ENCODE measurements at regions not wholly inside any gene's neighbourhood (a gene's known extent, or its start where the extent isn't known, plus 50 kb on each side); places are given as distances from the start of the nearest gene placed in this dataset.
"Not testable (repeated sequence)": the region's sequence is repeated elsewhere in the genome, so short reads cannot be mapped to it uniquely, and the experiment has no call there.

GRCh38 chr18:8980918-8981317 lies 121.6 kb upstream of the NDUFV2 start:
- intact Hi-C loops (cut with DNase I), result no loop called here
- ATAC-seq (no peak), DNase-seq (ENCODE audit: missing footprints) (no peak)

GRCh38 chr18:8982416-8983183 lies 119.9 kb upstream of the NDUFV2 start:
- ATAC-seq (no peak), DNase-seq (ENCODE audit: missing footprints) (no peak)
- intact Hi-C loops (cut with DNase I), result no loop called here

GRCh38 chr18:8983195-8983594 lies 119.3 kb upstream of the NDUFV2 start:
- intact Hi-C loops (cut with DNase I), result no loop called here
- DNase-seq (ENCODE audit: missing footprints) (no peak), ATAC-seq (no peak)

GRCh38 chr18:8984131-8984721 lies 118.3 kb upstream of the NDUFV2 start:
- intact Hi-C loops (cut with DNase I), result no loop called here
- DNase-seq (ENCODE audit: missing footprints) (no peak), ATAC-seq (no peak)

GRCh38 chr18:8987241-8987640 lies 115.3 kb upstream of the NDUFV2 start:
- no peak for DNase-seq (ENCODE audit: missing footprints)
- no peak for ATAC-seq
- intact Hi-C loops (cut with DNase I), result no loop called here

GRCh38 chr18:8988260-8988871 lies 114.1 kb upstream of the NDUFV2 start:
- peak; percentile 53 for ATAC-seq
- DNase-seq (ENCODE audit: missing footprints), result peak; percentile 61
- intact Hi-C loops (cut with DNase I), result loop anchor here (1.0 kb wide), 2 partner anchors 292 to 334 kb away; no protein-coding TSS in a partner anchor

- ATAC-seq, result no peak
Observed at GRCh38 chr18:8989017-8989416, 113.5 kb upstream of the NDUFV2 start.

GRCh38 chr18:8989855-8990254 lies 112.6 kb upstream of the NDUFV2 start:
- no peak for ATAC-seq
- intact Hi-C loops (cut with DNase I), result no loop called here
- peak; percentile 48 for DNase-seq (ENCODE audit: missing footprints)

More at GRCh38 chr18:8989017-8989416, 113.5 kb upstream of the NDUFV2 start:
- intact Hi-C loops (cut with DNase I), result no loop called here
- no peak for DNase-seq (ENCODE audit: missing footprints)

- intact Hi-C loops (cut with DNase I), result no loop called here
- ATAC-seq (peak; percentile 80), DNase-seq (ENCODE audit: missing footprints) (peak; percentile 72)
Observed at GRCh38 chr18:8990276-8991031, 112.0 kb upstream of the NDUFV2 start.

GRCh38 chr18:8991155-8991554 lies 111.3 kb upstream of the NDUFV2 start:
- intact Hi-C loops (cut with DNase I), result no loop called here
- no peak for DNase-seq (ENCODE audit: missing footprints)
- no peak for ATAC-seq

- ATAC-seq; intact Hi-C loops (cut with DNase I); DNase-seq (ENCODE audit: missing footprints): not testable (repeated sequence)
Observed at GRCh38 chr18:8992500-8992899, 110.0 kb upstream of the NDUFV2 start.

GRCh38 chr18:8994603-8995002 lies 107.9 kb upstream of the NDUFV2 start:
- DNase-seq (ENCODE audit: missing footprints) (no peak), ATAC-seq (no peak)
- intact Hi-C loops (cut with DNase I), result no loop called here

GRCh38 chr18:8995096-8995495 lies 107.4 kb upstream of the NDUFV2 start:
- intact Hi-C loops (cut with DNase I), result no loop called here
- no peak for ATAC-seq
- DNase-seq (ENCODE audit: missing footprints), result no peak

- no peak for DNase-seq (ENCODE audit: missing footprints)
- intact Hi-C loops (cut with DNase I), result no loop called here
- no peak for ATAC-seq
Observed at GRCh38 chr18:8996771-8997432, 105.6 kb upstream of the NDUFV2 start.

GRCh38 chr18:8997634-8998033 lies 104.9 kb upstream of the NDUFV2 start:
- intact Hi-C loops (cut with DNase I), result no loop called here
- ATAC-seq (no peak), DNase-seq (ENCODE audit: missing footprints) (no peak)

- intact Hi-C loops (cut with DNase I), result no loop called here
- ATAC-seq, result no peak
- no peak for DNase-seq (ENCODE audit: missing footprints)
Observed at GRCh38 chr18:8998481-8999217, 103.8 kb upstream of the NDUFV2 start.

GRCh38 chr18:8999872-9000271 lies 102.6 kb upstream of the NDUFV2 start:
- ATAC-seq (no peak), DNase-seq (ENCODE audit: missing footprints) (no peak)
- intact Hi-C loops (cut with DNase I), result no loop called here

- intact Hi-C loops (cut with DNase I), result no loop called here
- no peak for DNase-seq (ENCODE audit: missing footprints)
- peak; percentile 56 for ATAC-seq
Observed at GRCh38 chr18:9000733-9001132, 101.8 kb upstream of the NDUFV2 start.
